PC-3 (cell line): ENCODE measurements at regions not wholly inside any gene's neighbourhood (a gene's known extent, or its start where the extent isn't known, plus 50 kb on each side); places are given as distances from the start of the nearest gene placed in this dataset.

Experiments used
- ATAC-seq: fragments of 200-7000 bp; cut with Tn5 transposase; 2 replicates; pipeline ENCODE4 v1.9.1; 2020; ENCODE audit warnings: mild to moderate bottlenecking, moderate library complexity
- BruUV-seq: library from RNA; stranded (reverse); fragments of 400-500 nt; replicated peaks from 2 replicates; lab custom pipeline; 2021; lab: Mats Ljungman, UMichigan
- CTCF ChIA-PET: fragments of 300-600 bp; sonication (Branson Sonifier 250); formaldehyde crosslinking; loops from one replicate; lab custom pipeline; 2022; ENCODE audit warnings: antibody characterized with exemption; lab: Charles Lee
- POLR2A ChIA-PET: fragments of 300-600 bp; sonication (Branson Sonifier 250); formaldehyde crosslinking; loops from one replicate; lab custom pipeline; 2022; ENCODE audit warnings: antibody characterized with exemption; ENCODE audit not compliant: unreplicated experiment; lab: Charles Lee
- DNase-seq: peaks from one replicate; pipeline ENCODE4 v3.0.0-alpha.2; 2015
- H2AFZ ChIP-seq: fragments of 300-600 bp; sonication (generic); 2 replicates; pipeline ENCODE4 v1.6.0; 2016; ENCODE audit warnings: antibody characterized with exemption, low read length
- H3F3A ChIP-seq: fragments of 300-600 bp; sonication (generic); one replicate; pipeline ENCODE4 v1.6.0; 2017; ENCODE audit warnings: antibody characterized with exemption, low read length, control low read depth, mild to moderate bottlenecking; ENCODE audit not compliant: unreplicated experiment
- H3K27ac ChIP-seq: fragments of 300-600 bp; sonication (generic); 2 replicates; pipeline ENCODE4 v1.5.1; 2016; ENCODE audit warnings: mild to moderate bottlenecking, low read length
- H3K27me3 ChIP-seq: fragments of 300-600 bp; sonication (generic); 2 replicates; pipeline ENCODE4 v1.6.1; 2016; ENCODE audit warnings: low read length, mixed read lengths
- H3K36me3 ChIP-seq: fragments of 300-600 bp; sonication (generic); 2 replicates; pipeline ENCODE4 v1.6.1; 2016; ENCODE audit warnings: low read depth, mixed run types, low read length, mixed read lengths
- H3K4me1 ChIP-seq: fragments of 300-600 bp; sonication (generic); 2 replicates; pipeline ENCODE4 v1.5.1; 2016; ENCODE audit warnings: low read length; ENCODE audit not compliant: insufficient read depth
- H3K4me2 ChIP-seq: fragments of 300-600 bp; sonication (generic); 2 replicates; pipeline ENCODE4 v1.6.0; 2016; ENCODE audit warnings: low read length
- H3K4me3 ChIP-seq: fragments of 300-600 bp; sonication (generic); 2 replicates; pipeline ENCODE4 v1.5.1; 2016; ENCODE audit warnings: mild to moderate bottlenecking, low read length, mixed read lengths
- H3K79me2 ChIP-seq: fragments of 300-600 bp; sonication (generic); 2 replicates; pipeline ENCODE4 v1.6.1; 2017; ENCODE audit warnings: low read length, mixed read lengths
- H3K9ac ChIP-seq: fragments of 300-600 bp; sonication (generic); 2 replicates; pipeline ENCODE4 v1.6.0; 2016; ENCODE audit warnings: mild to moderate bottlenecking, low read length
- H3K9me2 ChIP-seq: fragments of 300-600 bp; sonication (generic); replicated peaks from 2 replicates; pipeline ENCODE4 v1.6.1; 2016; ENCODE audit warnings: mixed run types, low read length, mixed read lengths
- H3K9me3 ChIP-seq: fragments of 300-600 bp; sonication (generic); 2 replicates; pipeline ENCODE4 v1.6.1; 2016; ENCODE audit warnings: low read length, mixed read lengths
- H4K20me1 ChIP-seq: fragments of 300-600 bp; sonication (generic); 2 replicates; pipeline ENCODE4 v1.6.1; 2016; ENCODE audit warnings: low read length, mixed read lengths
- EZH2 ChIP-seq: fragments of 300-600 bp; sonication (generic); IDR thresholded peaks from one replicate; pipeline ENCODE4 v1.6.1; 2017; ENCODE audit warnings: antibody characterized with exemption, mild to moderate bottlenecking, low read length; ENCODE audit not compliant: unreplicated experiment
- EZH2phosphoT487 ChIP-seq: fragments of 300-600 bp; sonication (generic); IDR thresholded peaks from 2 replicates; pipeline ENCODE4 v1.6.1; 2018; ENCODE audit warnings: mild to moderate bottlenecking, antibody characterized with exemption, low read length, borderline replicate concordance
- intact Hi-C: fragments of 100-400 bp; cut with micrococcal nuclease; formaldehyde crosslinking; loops from 2 replicates; pipeline ENCODE4 v1.9.0; 2023
- TF ChIP-seq, protein P1 (sequence below): fragments of 300-600 bp; sonication (generic); conservative IDR thresholded peaks from 2 replicates; pipeline ENCODE4 v1.5.1; 2017; ENCODE audit warnings: antibody characterized with exemption, low read depth, mild to moderate bottlenecking, low read length

DNA sequence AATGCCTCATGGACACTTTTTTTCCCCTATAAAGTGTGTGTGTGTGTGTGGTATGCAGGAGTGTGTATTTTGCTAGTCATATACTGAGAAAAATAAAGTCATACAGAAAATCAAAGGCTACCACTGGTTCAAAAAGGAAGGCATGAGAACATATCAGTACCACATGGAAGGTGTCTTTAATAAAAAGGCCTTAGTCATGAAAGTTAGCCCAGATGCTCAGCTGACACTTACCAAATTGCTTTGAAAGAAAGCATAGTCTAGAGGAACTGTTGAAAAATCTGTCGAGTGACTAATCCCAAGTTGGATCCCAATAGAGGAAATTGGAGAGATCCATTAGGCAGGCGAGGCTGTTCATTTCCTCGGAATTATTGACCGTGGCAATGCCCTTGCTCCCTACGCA is 432.9 kb upstream of the CFAP20DC start:
- TF ChIP-seq, protein P1, sequence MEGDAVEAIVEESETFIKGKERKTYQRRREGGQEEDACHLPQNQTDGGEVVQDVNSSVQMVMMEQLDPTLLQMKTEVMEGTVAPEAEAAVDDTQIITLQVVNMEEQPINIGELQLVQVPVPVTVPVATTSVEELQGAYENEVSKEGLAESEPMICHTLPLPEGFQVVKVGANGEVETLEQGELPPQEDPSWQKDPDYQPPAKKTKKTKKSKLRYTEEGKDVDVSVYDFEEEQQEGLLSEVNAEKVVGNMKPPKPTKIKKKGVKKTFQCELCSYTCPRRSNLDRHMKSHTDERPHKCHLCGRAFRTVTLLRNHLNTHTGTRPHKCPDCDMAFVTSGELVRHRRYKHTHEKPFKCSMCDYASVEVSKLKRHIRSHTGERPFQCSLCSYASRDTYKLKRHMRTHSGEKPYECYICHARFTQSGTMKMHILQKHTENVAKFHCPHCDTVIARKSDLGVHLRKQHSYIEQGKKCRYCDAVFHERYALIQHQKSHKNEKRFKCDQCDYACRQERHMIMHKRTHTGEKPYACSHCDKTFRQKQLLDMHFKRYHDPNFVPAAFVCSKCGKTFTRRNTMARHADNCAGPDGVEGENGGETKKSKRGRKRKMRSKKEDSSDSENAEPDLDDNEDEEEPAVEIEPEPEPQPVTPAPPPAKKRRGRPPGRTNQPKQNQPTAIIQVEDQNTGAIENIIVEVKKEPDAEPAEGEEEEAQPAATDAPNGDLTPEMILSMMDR = no peak
- H3K4me3 ChIP-seq = no peak overlapping the region
- no peak for ATAC-seq
- ChIA-PET CTCF (no interaction called here), POLR2A (interaction anchor here (0.6 kb wide), 1 partner anchor 33 kb away, joined by 3 read pairs; no protein-coding TSS in a partner anchor)
- H3F3A ChIP-seq = no peaks in the 10 kb centered on the region
- no peak overlapping the region for H3K27ac ChIP-seq
- H3K9ac ChIP-seq = no peak overlapping the region
- H3K79me2 ChIP-seq = no peaks in the 10 kb centered on the region
- H3K9me2 ChIP-seq = no peaks in the 10 kb centered on the region
- no TSS peak for BruUV-seq
- H3K27me3 ChIP-seq = no peaks in the 10 kb centered on the region
- peaks cover 31% of the 10 kb centered on the region for H3K4me1 ChIP-seq
- H3K36me3 ChIP-seq = no peaks in the 10 kb centered on the region
- DNase-seq = no peak
- H2AFZ ChIP-seq = no peak overlapping the region
- H4K20me1 ChIP-seq = no peaks in the 10 kb centered on the region
- intact Hi-C loops = loop anchor here (5.0 kb wide), 2 partner anchors 90 to 235 kb away; no protein-coding TSS in a partner anchor
- no peaks in the 10 kb centered on the region for H3K9me3 ChIP-seq
- 0 out of 2 replicates have a peak overlapping the region, but pooled peaks have one; percentile 26 for H3K4me2 ChIP-seq

DNA sequence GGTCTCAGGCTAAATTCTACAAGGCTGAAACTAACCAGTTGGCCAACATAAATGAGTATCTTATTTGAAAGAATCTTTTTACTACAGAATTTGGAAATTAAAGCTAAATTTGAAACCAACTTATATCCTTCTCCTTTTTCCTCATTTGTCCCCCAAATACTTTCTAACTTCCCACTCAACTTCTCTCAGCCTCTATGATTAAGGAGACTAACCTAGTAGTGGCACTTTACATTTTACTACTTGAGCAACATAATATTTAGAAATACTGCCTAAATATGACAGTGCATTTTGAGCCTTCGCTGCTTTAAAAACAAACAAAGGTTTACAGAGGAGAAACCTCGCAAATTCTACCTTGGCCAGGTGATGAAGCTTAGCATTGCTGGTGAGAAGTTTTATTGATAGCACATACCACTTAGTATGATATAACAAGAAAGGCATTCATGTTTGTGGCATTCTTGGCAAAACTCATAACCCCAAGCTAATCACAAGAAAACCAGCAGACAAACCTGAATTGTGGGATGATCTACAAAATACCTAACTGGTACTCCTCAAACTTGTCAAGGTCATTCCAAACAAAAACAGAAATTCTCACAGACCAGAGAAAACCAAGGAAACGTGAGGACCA is 432.1 kb upstream of the CFAP20DC start:
- H3K4me2 ChIP-seq = peak overlapping the region; percentile 26
- ChIA-PET POLR2A (interaction anchor here (0.6 kb wide), 1 partner anchor 33 kb away, joined by 3 read pairs; no protein-coding TSS in a partner anchor), CTCF (interaction anchor here (0.5 to 0.6 kb wide), 2 partner anchors 336 to 360 kb away, joined by 3 to 6 read pairs; no protein-coding TSS in a partner anchor)

More for the DNA sequence above, 432.1 kb upstream of the CFAP20DC start:
- Histone ChIP-seq H3K9me2 (no peaks in the 10 kb centered on the region), H3K4me1 (peaks cover 31% of the 10 kb centered on the region), H3K27ac (no peak overlapping the region), H3K9ac (no peak overlapping the region), H3K9me3 (no peaks in the 10 kb centered on the region), H3F3A (no peaks in the 10 kb centered on the region), H2AFZ (no peak overlapping the region), H4K20me1 (no peaks in the 10 kb centered on the region), H3K4me3 (no peak overlapping the region), H3K36me3 (no peaks in the 10 kb centered on the region), H3K27me3 (no peaks in the 10 kb centered on the region), H3K79me2 (no peaks in the 10 kb centered on the region)
- BruUV-seq = no TSS peak
- intact Hi-C loops = loop anchor here (5.0 kb wide), 2 partner anchors 90 to 235 kb away; no protein-coding TSS in a partner anchor
- DNase-seq = peak; percentile 87
- TF ChIP-seq, protein P1 = no peak
- TF ChIP-seq EZH2phosphoT487 = no peak
- no peak for TF ChIP-seq EZH2
- ATAC-seq = peak; percentile 66
